Subcutaneous abdominal adipose tissue (tissue), 5 donors: ENCODE measurements at regions not wholly inside any gene's neighbourhood (a gene's known extent, or its start where the extent isn't known, plus 50 kb on each side); places are given as distances from the start of the nearest gene placed in this dataset.

Source experiments
- H3K27ac ChIP-seq: one replicate; pipeline ENCODE4 v1.7.0; 2013; ENCODE audit warnings: low read depth, mild to moderate bottlenecking, inconsistent platforms, low read length, moderate library complexity
- H3K27me3 ChIP-seq, 5 donors: one replicate each; pipeline ENCODE4 v1.7.0; 2013; ENCODE audit warnings: low read length in 5 of 5, inconsistent platforms in 1 of 5; ENCODE audit not compliant: control insufficient read depth in 5 of 5, insufficient read depth in 4 of 5
- H3K36me3 ChIP-seq, 5 donors: one replicate each; pipeline ENCODE4 v1.7.0; 2013; ENCODE audit warnings: low read length in 5 of 5; ENCODE audit not compliant: control insufficient read depth in 5 of 5, insufficient read depth in 5 of 5
- H3K4me1 ChIP-seq, 5 donors: one replicate each; pipeline ENCODE4 v1.7.0; 2013; ENCODE audit warnings: low read length in 5 of 5, mild to moderate bottlenecking in 3 of 5, moderate library complexity in 1 of 5; ENCODE audit not compliant: control insufficient read depth in 5 of 5, insufficient read depth in 5 of 5
- H3K4me3 ChIP-seq, 5 donors: one replicate each; pipeline ENCODE4 v1.7.0; 2013; ENCODE audit warnings: low read length in 5 of 5, low read depth in 1 of 5
- H3K9ac ChIP-seq, 5 donors: one replicate each; pipeline ENCODE4 v1.7.0; 2013; ENCODE audit warnings: low read length in 5 of 5, mild to moderate bottlenecking in 4 of 5, moderate library complexity in 3 of 5
- H3K9me3 ChIP-seq, 5 donors: one replicate each; pipeline ENCODE4 v1.7.0; 2013; ENCODE audit warnings: low read length in 5 of 5; ENCODE audit not compliant: control insufficient read depth in 5 of 5
- donor health status: healthy.
- donor health status: healthy.
- donor health status: healthy.
- donor health status: healthy.
- donor health status: healthy.

DNA sequence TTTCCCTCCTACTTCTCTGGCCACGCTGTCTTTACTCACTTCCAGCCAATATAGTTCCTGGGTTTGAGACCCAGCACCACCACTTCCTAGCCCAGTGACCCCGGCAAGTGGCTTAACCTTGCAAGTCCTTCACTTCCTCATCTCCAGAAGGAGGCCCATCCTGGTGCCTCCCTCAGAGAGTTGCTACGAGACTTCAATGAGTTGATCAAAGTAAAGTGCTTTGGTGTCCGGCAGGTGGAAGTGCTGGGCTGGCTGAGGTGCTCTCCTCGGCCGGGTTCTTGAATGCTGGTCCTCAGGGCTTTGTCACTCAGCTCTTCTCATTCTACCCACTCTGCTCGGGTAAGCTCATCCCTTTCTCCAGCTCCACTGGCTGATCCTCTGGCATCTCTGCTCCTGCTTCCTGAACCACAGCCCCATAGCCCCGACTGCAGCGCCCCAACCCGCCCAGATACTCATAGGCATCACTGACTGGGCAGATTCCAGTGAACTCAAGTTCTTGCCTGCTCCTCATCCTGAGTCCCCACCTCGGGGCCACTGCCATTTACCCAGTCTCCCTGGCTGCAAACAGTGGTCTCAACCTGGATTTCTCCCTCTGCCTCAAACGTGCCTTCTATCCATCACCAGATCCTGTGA is 75.8 kb upstream of the WNT4 start:
- Histone ChIP-seq H3K27me3 (peaks cover 15 to 36% (median 24%) of the 10 kb centered on the region in 5 donors), H3K9me3 (peaks cover 0 to 7% (median 3%) of the 10 kb centered on the region in 5 donors), H3K36me3 (no peaks in the 10 kb centered on the region), H3K4me3 (no peak overlapping the region), H3K27ac (no peak overlapping the region), H3K9ac (no peak overlapping the region), H3K4me1 (no peaks in the 10 kb centered on the region)

- Histone ChIP-seq H3K27me3 (peaks cover 15 to 36% (median 20%) of the 10 kb centered on the region in 5 donors), H3K9me3 (peaks cover 0 to 12% (median 8%) of the 10 kb centered on the region in 5 donors), H3K36me3 (no peaks in the 10 kb centered on the region), H3K27ac (no peak overlapping the region), H3K9ac (no peak overlapping the region), H3K4me1 (no peaks in the 10 kb centered on the region), H3K4me3 (no peak overlapping the region)
Observed at GRCh38 chr1:22221233-22221780, 78.4 kb upstream of the WNT4 start.

DNA sequence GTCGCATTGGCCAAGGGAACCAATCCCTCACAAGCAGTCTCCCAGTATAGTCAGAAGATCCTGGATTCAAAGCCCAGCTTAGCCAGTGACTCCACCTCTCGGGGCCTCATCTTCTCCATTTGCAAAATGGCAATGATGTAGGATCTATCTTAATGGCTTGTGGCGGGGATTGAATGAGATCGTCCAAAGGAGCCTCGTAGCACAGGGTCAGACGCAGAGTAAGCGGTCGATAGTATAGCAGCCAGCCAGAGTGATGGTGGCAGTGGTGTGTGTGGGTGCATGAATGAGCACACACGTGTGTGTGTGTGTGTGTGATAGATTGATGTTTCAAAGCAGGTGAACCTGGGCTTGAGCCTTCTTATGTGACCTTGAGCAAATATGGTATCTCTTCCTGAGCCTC is 79.8 kb upstream of the WNT4 start:
- H3K9me3 ChIP-seq, result peaks cover 0 to 12% (median 8%) of the 10 kb centered on the region in 5 donors
- H3K27ac ChIP-seq, result no peak overlapping the region
- H3K4me1 ChIP-seq, result no peaks in the 10 kb centered on the region
- no peak overlapping the region for H3K4me3 ChIP-seq
- peaks cover 8 to 26% (median 18%) of the 10 kb centered on the region in 5 donors for H3K27me3 ChIP-seq
- no peak overlapping the region for H3K9ac ChIP-seq
- H3K36me3 ChIP-seq, result no peaks in the 10 kb centered on the region

- Histone ChIP-seq H3K4me1 (no peaks in the 10 kb centered on the region), H3K4me3 (no peak overlapping the region), H3K27me3 (peaks cover 6 to 24% (median 16%) of the 10 kb centered on the region in 5 donors), H3K27ac (no peak overlapping the region), H3K9ac (no peak overlapping the region), H3K36me3 (no peaks in the 10 kb centered on the region), H3K9me3 (peaks cover 0 to 12% (median 8%) of the 10 kb centered on the region in 5 donors)
Observed at GRCh38 chr1:22223176-22223575, 80.3 kb upstream of the WNT4 start.

DNA sequence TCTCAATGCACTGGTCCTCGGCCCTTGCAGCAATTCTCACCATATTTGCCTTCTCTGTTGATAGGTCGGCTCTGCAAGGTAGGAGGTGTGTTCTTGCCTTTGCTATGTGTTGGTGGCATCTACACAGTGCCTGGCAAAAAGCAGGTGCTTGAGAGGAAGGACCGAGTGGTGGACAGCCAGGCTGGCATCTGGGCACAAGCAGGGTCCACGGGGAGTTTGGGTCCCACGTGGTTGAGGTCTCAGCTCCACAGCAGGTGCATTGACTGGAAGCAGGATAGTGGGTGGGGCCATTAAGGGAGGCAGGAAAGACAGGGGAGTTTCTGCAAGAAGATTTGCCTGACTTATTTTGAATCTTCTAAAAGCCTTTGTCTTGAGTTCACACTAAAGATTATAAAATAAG is 81.2 kb upstream of the WNT4 start:
- peaks cover 3 to 22% (median 16%) of the 10 kb centered on the region in 5 donors for H3K27me3 ChIP-seq

GRCh38 chr1:22224631-22225030 is 81.7 kb upstream of the WNT4 start:
- Histone ChIP-seq H3K27me3 (peaks cover 3 to 22% (median 15%) of the 10 kb centered on the region in 5 donors), H3K4me1 (no peaks in the 10 kb centered on the region), H3K4me3 (no peak overlapping the region), H3K9me3 (peaks cover 0 to 12% (median 8%) of the 10 kb centered on the region in 5 donors), H3K36me3 (no peaks in the 10 kb centered on the region), H3K27ac (no peak overlapping the region), H3K9ac (no peak overlapping the region)

More for the DNA sequence above, 81.2 kb upstream of the WNT4 start:
- Histone ChIP-seq H3K4me1 (no peaks in the 10 kb centered on the region), H3K4me3 (no peak overlapping the region), H3K36me3 (no peaks in the 10 kb centered on the region), H3K27ac (no peak overlapping the region), H3K9ac (no peak overlapping the region), H3K9me3 (peaks cover 0 to 12% (median 8%) of the 10 kb centered on the region in 5 donors)

DNA sequence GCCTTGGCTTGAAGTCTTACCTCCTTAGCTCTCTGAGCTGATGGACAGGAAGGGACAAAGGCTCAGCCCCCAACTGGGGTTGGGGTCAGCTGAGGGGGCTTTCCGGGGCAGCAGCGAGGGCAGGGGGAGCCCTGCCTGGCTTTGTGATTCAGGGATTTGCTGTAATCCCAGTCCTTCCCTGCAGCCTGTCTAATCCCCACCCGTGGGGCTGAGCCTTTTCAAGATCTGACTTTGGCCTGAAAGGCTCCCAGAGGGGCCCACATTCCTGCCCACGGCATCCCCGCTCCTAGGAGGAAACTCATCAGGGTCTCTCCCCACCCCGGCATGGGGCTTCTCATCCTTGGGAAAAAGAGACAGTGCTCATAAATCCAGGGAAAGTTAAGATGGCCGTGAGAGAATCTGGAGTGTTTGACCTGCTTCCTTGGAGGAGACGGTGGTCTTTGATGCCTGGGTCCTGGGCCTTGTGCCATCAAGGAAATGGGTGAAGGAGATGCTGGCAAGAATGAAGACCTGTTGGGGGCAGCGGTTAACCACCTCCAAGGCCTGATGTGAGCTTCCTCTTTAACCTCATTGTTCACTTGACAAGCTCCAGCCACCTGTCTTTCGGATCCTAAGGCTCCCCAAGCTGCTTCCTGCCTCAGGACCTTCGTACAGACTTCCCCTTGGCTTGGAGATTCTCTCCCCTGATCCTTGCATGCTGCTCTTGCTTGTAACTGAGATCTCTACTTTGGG is 83.1 kb upstream of the WNT4 start:
- Histone ChIP-seq H3K36me3 (no peaks in the 10 kb centered on the region), H3K4me3 (no peak overlapping the region), H3K9me3 (peaks cover 0 to 12% (median 8%) of the 10 kb centered on the region in 5 donors), H3K4me1 (no peaks in the 10 kb centered on the region), H3K9ac (no peak overlapping the region), H3K27ac (no peak overlapping the region), H3K27me3 (peaks cover 3 to 27% (median 18%) of the 10 kb centered on the region in 5 donors)

GRCh38 chr1:22228074-22228473 is 85.2 kb upstream of the WNT4 start:
- peaks cover 6 to 27% (median 20%) of the 10 kb centered on the region in 5 donors for H3K27me3 ChIP-seq
- H3K27ac ChIP-seq, result no peak overlapping the region
- H3K9me3 ChIP-seq, result peaks cover 0 to 8% (median 5%) of the 10 kb centered on the region in 5 donors
- no peak overlapping the region for H3K4me3 ChIP-seq
- H3K4me1 ChIP-seq, result no peaks in the 10 kb centered on the region
- no peaks in the 10 kb centered on the region for H3K36me3 ChIP-seq
- H3K9ac ChIP-seq, result no peak overlapping the region

GRCh38 chr1:22228505-22228911 is 85.6 kb upstream of the WNT4 start:
- no peaks in the 10 kb centered on the region for H3K4me1 ChIP-seq
- no peaks in the 10 kb centered on the region for H3K36me3 ChIP-seq
- H3K9ac ChIP-seq, result no peak overlapping the region
- H3K9me3 ChIP-seq, result peaks cover 0 to 8% (median 5%) of the 10 kb centered on the region in 5 donors
- H3K4me3 ChIP-seq, result no peak overlapping the region
- H3K27me3 ChIP-seq, result peaks cover 7 to 27% (median 19%) of the 10 kb centered on the region in 5 donors
- no peak overlapping the region for H3K27ac ChIP-seq

GRCh38 chr1:22229379-22229778 is 86.5 kb upstream of the WNT4 start:
- Histone ChIP-seq H3K4me1 (no peaks in the 10 kb centered on the region), H3K4me3 (no peak overlapping the region), H3K27ac (no peak overlapping the region), H3K27me3 (peaks cover 15 to 31% (median 21%) of the 10 kb centered on the region in 5 donors), H3K9me3 (peaks cover 0 to 8% (median 5%) of the 10 kb centered on the region in 5 donors), H3K36me3 (no peaks in the 10 kb centered on the region), H3K9ac (no peak overlapping the region)
